ENCODE measurements at regions not wholly inside any gene's neighbourhood (a gene's known extent, or its start where the extent isn't known, plus 50 kb on each side); places are given as distances from the start of the nearest gene placed in this dataset.

DNA sequence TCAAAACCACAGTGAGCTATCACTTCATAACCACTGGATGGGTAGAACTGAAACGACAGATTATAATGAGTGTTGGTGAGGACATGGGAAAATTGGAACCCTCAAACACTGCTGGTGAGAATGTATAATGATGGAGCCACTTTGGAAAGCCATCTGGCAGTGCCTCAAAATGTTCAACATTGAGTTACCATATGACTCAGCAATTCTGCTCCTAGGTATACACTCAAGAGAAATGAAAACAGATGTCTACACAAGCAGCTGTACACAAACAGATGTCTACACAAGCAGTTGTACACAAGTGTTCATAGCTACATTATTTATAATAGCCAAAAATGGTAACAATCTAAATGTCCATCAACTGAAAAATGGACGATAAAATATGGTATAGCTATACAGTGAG is 143.9 kb downstream of the PDGFRA start:
- Mint-ChIP-seq H3K4me1 (peaks cover 0 to 3% (median 0%) of the 10 kb centered on the region in 7 donors), H3K36me3 (no peaks in the 10 kb centered on the region), H3K9me3 (peaks cover 0 to 5% (median 0%) of the 10 kb centered on the region in 11 donors), H3K4me3 (no peak overlapping the region), H3K27ac (no peak overlapping the region), H3K27me3 (peaks cover 0 to 21% (median 14%) of the 10 kb centered on the region in 5 donors)
- Histone ChIP-seq H3K27me3 (ENCODE audit: control insufficient read depth in 2 of 2, insufficient read depth in 2 of 2, low read length in 2 of 2) (no peaks in the 10 kb centered on the region), H3K27ac (ENCODE audit: low read depth, low read length) (no peak overlapping the region), H3K4me1 (ENCODE audit: control insufficient read depth in 2 of 2, insufficient read depth in 2 of 2, low read length in 2 of 2) (no peaks in the 10 kb centered on the region), H3K9me3 (ENCODE audit: control insufficient read depth in 2 of 3, low read length in 3 of 3) (no peaks in the 10 kb centered on the region), H3K4me3 (ENCODE audit: low read length) (no peak overlapping the region), H3K36me3 (ENCODE audit: control insufficient read depth in 2 of 3, insufficient read depth in 3 of 3, low read length in 3 of 3) (no peaks in the 10 kb centered on the region)
- DNase-seq (no peak), ATAC-seq (no peak)
- CTCF ChIA-PET = no interaction called here
- intact Hi-C loops (cut with micrococcal nuclease) = no loop called here
- POLR2A ChIA-PET = no interaction called here

DNA sequence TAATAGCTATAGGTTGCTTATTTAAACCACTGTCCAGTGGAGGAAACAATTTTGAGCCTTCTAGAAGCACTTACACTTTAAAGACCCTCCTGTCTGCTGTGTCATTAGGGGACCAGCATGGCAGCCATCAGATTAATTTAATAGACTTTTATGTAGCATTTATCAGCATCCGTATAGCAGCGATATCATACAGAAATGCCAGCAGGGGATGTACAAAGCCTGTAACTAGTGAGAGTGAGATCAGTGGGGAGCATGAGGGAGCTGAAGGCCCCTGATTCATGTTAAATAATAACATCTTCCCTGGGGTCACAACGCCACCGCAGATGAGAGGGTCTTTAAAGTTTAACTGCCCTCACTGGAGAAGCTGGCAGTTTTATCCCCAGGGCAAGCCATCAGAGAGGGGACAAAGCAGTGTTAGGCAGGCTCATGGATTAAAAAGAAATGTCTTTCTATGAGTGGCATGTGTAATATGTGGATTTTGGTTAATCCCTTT is 144.7 kb downstream of the PDGFRA start:
- ChIA-PET POLR2A (no interaction called here), CTCF (no interaction called here)
- H3K27me3 ChIP-seq (ENCODE audit: control insufficient read depth in 2 of 2, insufficient read depth in 2 of 2, low read length in 2 of 2) = no peaks in the 10 kb centered on the region
- no peaks in the 10 kb centered on the region for H3K9me3 ChIP-seq (ENCODE audit: control insufficient read depth in 2 of 3, low read length in 3 of 3)
- no peak for ATAC-seq
- no peak for DNase-seq
- no peak overlapping the region for H3K27ac Mint-ChIP-seq
- no peak overlapping the region for H3K27ac ChIP-seq (ENCODE audit: low read depth, low read length)
- no peaks in the 10 kb centered on the region for H3K36me3 ChIP-seq (ENCODE audit: control insufficient read depth in 2 of 3, insufficient read depth in 3 of 3, low read length in 3 of 3)
- intact Hi-C loops (cut with micrococcal nuclease) = no loop called here
- peaks cover 0 to 16% (median 11%) of the 10 kb centered on the region in 5 donors for H3K27me3 Mint-ChIP-seq
- H3K36me3 Mint-ChIP-seq = no peaks in the 10 kb centered on the region
- peaks cover 0 to 2% (median 0%) of the 10 kb centered on the region in 7 donors for H3K4me1 Mint-ChIP-seq
- peaks cover 0 to 5% (median 0%) of the 10 kb centered on the region in 11 donors for H3K9me3 Mint-ChIP-seq
- no peaks in the 10 kb centered on the region for H3K4me1 ChIP-seq (ENCODE audit: control insufficient read depth in 2 of 2, insufficient read depth in 2 of 2, low read length in 2 of 2)
- H3K4me3 ChIP-seq (ENCODE audit: low read length) = no peak overlapping the region
- H3K4me3 Mint-ChIP-seq = no peak overlapping the region

DNA sequence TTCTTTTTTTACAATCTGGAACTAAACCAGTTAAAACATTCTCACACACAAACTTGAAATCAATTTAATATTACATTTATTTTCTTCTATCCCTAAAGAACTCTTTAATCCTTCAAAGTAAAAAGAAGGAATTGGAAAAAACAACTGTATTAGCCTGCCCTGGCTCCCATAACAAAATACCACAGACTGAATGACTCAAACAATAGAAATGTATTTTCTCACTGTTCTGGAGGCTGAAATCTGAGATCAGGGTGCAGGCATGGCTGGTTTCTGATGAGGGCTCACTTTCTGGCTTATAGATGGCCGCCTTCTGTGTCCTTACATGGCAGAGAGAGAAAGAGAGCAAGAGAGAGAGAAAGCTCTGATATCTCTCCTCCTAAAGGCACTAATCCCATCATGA is 149.4 kb downstream of the PDGFRA start:
- Mint-ChIP-seq H3K36me3 (no peaks in the 10 kb centered on the region), H3K4me3 (no peak overlapping the region), H3K27me3 (peaks cover 0 to 11% (median 5%) of the 10 kb centered on the region in 5 donors), H3K27ac (no peak overlapping the region), H3K4me1 (peaks cover 0 to 5% (median 0%) of the 10 kb centered on the region in 7 donors), H3K9me3 (no peaks in the 10 kb centered on the region)
- H3K4me1 ChIP-seq (ENCODE audit: control insufficient read depth in 2 of 2, insufficient read depth in 2 of 2, low read length in 2 of 2) = no peaks in the 10 kb centered on the region
- no peak overlapping the region for H3K4me3 ChIP-seq (ENCODE audit: low read length)
- DNase-seq (no peak), ATAC-seq (no peak)
- CTCF ChIA-PET = no interaction called here
- intact Hi-C loops (cut with micrococcal nuclease) = no loop called here
- H3K9me3 ChIP-seq (ENCODE audit: control insufficient read depth in 2 of 3, low read length in 3 of 3) = no peaks in the 10 kb centered on the region
- H3K27ac ChIP-seq (ENCODE audit: low read depth, low read length) = no peak overlapping the region
- no peaks in the 10 kb centered on the region for H3K36me3 ChIP-seq (ENCODE audit: control insufficient read depth in 2 of 3, insufficient read depth in 3 of 3, low read length in 3 of 3)
- H3K27me3 ChIP-seq (ENCODE audit: control insufficient read depth in 2 of 2, insufficient read depth in 2 of 2, low read length in 2 of 2) = no peaks in the 10 kb centered on the region
- POLR2A ChIA-PET = no interaction called here

DNA sequence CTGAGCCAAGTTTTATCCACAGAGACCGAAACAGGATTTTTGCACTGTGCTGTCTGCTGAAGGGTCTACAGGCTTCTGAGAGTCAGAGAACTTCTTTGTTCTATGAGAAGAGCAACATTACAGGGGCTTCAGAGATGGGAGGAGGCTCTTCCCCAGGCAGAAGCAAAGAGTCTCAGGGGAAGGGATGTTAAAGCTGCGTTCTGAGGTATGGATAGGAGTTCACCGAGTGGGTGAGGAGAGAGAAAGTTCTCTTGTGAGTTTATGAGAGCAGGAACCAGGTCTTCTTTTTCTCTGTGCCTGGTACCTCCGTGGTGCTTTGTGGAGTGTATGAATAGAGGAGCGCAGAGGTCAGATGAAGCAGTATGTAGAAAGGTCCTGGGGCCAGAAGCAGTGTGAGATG is 155.1 kb downstream of the PDGFRA start:
- CTCF ChIA-PET = no interaction called here
- Histone ChIP-seq H3K4me3 (ENCODE audit: low read length) (no peak overlapping the region), H3K4me1 (ENCODE audit: control insufficient read depth in 2 of 2, insufficient read depth in 2 of 2, low read length in 2 of 2) (no peaks in the 10 kb centered on the region), H3K36me3 (ENCODE audit: control insufficient read depth in 2 of 3, insufficient read depth in 3 of 3, low read length in 3 of 3) (no peaks in the 10 kb centered on the region), H3K9me3 (ENCODE audit: control insufficient read depth in 2 of 3, low read length in 3 of 3) (no peaks in the 10 kb centered on the region), H3K27ac (ENCODE audit: low read depth, low read length) (no peak overlapping the region), H3K27me3 (ENCODE audit: control insufficient read depth in 2 of 2, insufficient read depth in 2 of 2, low read length in 2 of 2) (no peaks in the 10 kb centered on the region)
- Mint-ChIP-seq H3K27ac (no peak overlapping the region), H3K9me3 (peaks cover 0 to 4% (median 0%) of the 10 kb centered on the region in 11 donors), H3K4me3 (no peak overlapping the region), H3K4me1 (peaks cover 0 to 5% (median 0%) of the 10 kb centered on the region in 7 donors), H3K36me3 (no peaks in the 10 kb centered on the region), H3K27me3 (peaks cover 0 to 5% (median 0%) of the 10 kb centered on the region in 5 donors)
- POLR2A ChIA-PET = no interaction called here
- ATAC-seq = no peak
- no peak for DNase-seq
- intact Hi-C loops (cut with micrococcal nuclease) = no loop called here

DNA sequence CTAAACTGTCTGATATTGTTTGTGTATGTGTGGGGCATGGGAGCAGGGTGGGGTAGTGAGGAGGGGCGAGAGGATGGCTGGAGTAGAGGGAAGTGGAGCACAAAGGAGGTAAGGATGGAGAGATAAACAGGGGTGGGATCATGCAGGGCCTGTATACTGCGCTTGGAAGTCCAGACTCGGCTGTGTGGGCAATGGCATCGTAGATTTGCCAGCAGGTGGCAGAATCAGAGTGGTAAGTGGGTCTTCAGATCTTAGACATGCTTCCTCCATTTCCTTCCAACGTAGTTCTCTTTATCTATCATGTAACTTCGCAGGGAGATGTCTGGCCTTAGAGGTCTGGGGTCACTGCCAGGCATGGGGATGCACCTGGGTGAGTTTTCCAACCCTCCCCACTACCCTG is 155.5 kb downstream of the PDGFRA start:
- Histone ChIP-seq H3K4me3 (ENCODE audit: low read length) (no peak overlapping the region), H3K36me3 (ENCODE audit: control insufficient read depth in 2 of 3, insufficient read depth in 3 of 3, low read length in 3 of 3) (no peaks in the 10 kb centered on the region), H3K27ac (ENCODE audit: low read depth, low read length) (no peak overlapping the region), H3K27me3 (ENCODE audit: control insufficient read depth in 2 of 2, insufficient read depth in 2 of 2, low read length in 2 of 2) (no peaks in the 10 kb centered on the region), H3K9me3 (ENCODE audit: control insufficient read depth in 2 of 3, low read length in 3 of 3) (no peaks in the 10 kb centered on the region), H3K4me1 (ENCODE audit: control insufficient read depth in 2 of 2, insufficient read depth in 2 of 2, low read length in 2 of 2) (no peaks in the 10 kb centered on the region)
- DNase-seq (peak in 2 of 9 donors; percentile 2 to 10), ATAC-seq (peak; percentile 32)
- H3K4me3 Mint-ChIP-seq = no peak overlapping the region
- H3K27ac Mint-ChIP-seq = no peak overlapping the region
- H3K4me1 Mint-ChIP-seq = peaks cover 0 to 5% (median 0%) of the 10 kb centered on the region in 7 donors
- intact Hi-C loops (cut with micrococcal nuclease) = no loop called here
- no peaks in the 10 kb centered on the region for H3K36me3 Mint-ChIP-seq
- ChIA-PET CTCF (interaction anchor here (0.6 kb wide), 1 partner anchor 510 kb away, joined by 3 read pairs; no protein-coding TSS in a partner anchor), POLR2A (no interaction called here)
- peaks cover 0 to 5% (median 2%) of the 10 kb centered on the region in 5 donors for H3K27me3 Mint-ChIP-seq
- peaks cover 0 to 4% (median 0%) of the 10 kb centered on the region in 11 donors for H3K9me3 Mint-ChIP-seq

DNA sequence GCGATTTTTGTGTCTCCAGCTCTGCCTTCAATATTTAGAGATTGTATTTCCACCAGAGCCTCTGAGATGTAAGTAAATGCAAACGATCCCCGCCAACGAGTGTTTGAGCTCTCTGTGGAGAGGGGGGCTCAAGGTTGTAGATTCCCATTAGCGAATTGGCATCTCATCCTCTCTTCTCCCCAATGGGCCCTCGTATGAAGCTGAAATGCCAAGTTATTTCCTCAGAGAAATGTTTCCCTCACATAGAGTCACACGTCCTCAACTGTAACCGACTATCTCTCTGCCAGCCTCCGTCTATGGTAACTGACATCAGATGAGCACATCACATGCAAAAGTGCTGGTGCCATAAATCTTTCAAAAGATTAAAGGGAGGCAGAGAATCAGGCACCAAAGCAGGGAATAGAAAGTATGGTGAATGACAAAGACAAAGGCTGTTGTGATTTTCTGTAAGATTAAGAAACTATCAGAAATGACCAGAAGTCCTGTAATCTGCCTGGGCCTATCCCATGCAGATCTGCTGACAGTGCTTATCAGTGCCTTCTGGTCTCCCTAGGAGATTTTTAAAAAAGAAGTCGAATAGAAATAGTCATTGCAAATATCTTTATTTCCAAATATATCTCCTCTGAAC is 157.1 kb downstream of the PDGFRA start:
- Histone ChIP-seq H3K4me1 (ENCODE audit: control insufficient read depth in 2 of 2, insufficient read depth in 2 of 2, low read length in 2 of 2) (no peaks in the 10 kb centered on the region), H3K9me3 (ENCODE audit: control insufficient read depth in 2 of 3, low read length in 3 of 3) (no peaks in the 10 kb centered on the region), H3K4me3 (ENCODE audit: low read length) (no peak overlapping the region), H3K27me3 (ENCODE audit: control insufficient read depth in 2 of 2, insufficient read depth in 2 of 2, low read length in 2 of 2) (peaks cover 0 to 3% of the 10 kb centered on the region in 2 donors), H3K27ac (ENCODE audit: low read depth, low read length) (no peak overlapping the region), H3K36me3 (ENCODE audit: control insufficient read depth in 2 of 3, insufficient read depth in 3 of 3, low read length in 3 of 3) (no peaks in the 10 kb centered on the region)
- ChIA-PET CTCF (no interaction called here), POLR2A (no interaction called here)
- no peak for ATAC-seq
- peaks cover 0 to 12% (median 0%) of the 10 kb centered on the region in 5 donors for H3K27me3 Mint-ChIP-seq
- no peaks in the 10 kb centered on the region for H3K36me3 Mint-ChIP-seq
- no peak for DNase-seq
- H3K27ac Mint-ChIP-seq = no peak overlapping the region
- H3K9me3 Mint-ChIP-seq = peaks cover 0 to 4% (median 0%) of the 10 kb centered on the region in 11 donors
- intact Hi-C loops (cut with micrococcal nuclease) = no loop called here
- peaks cover 0 to 5% (median 0%) of the 10 kb centered on the region in 7 donors for H3K4me1 Mint-ChIP-seq
- no peak overlapping the region for H3K4me3 Mint-ChIP-seq

DNA sequence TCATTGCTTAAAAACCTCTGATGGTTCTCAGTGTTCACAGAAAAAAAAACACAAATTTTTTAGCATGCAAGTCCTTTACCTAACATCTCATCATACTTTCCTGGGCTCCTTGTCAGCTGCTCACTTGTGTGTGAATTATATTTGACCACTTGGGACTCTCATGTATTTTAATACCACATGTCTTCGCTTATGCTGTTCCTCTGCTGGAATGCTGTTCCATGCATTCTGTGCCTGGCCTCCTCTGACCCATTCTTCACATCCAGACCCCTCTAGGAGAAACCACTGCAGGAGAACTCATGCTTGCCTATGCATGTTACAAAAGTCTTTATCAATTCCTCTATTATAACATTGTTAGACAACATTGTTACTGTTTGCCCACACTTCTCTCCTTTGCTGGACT is 157.6 kb downstream of the PDGFRA start:
- no peak overlapping the region for H3K27ac Mint-ChIP-seq
- ChIA-PET CTCF (no interaction called here), POLR2A (no interaction called here)
- H3K9me3 Mint-ChIP-seq = peaks cover 0 to 4% (median 0%) of the 10 kb centered on the region in 11 donors
- H3K36me3 ChIP-seq (ENCODE audit: control insufficient read depth in 2 of 3, insufficient read depth in 3 of 3, low read length in 3 of 3) = no peaks in the 10 kb centered on the region
- H3K36me3 Mint-ChIP-seq = peaks cover 0 to 3% (median 0%) of the 10 kb centered on the region in 5 donors
- peaks cover 0 to 3% of the 10 kb centered on the region in 2 donors for H3K27me3 ChIP-seq (ENCODE audit: control insufficient read depth in 2 of 2, insufficient read depth in 2 of 2, low read length in 2 of 2)
- no peaks in the 10 kb centered on the region for H3K9me3 ChIP-seq (ENCODE audit: control insufficient read depth in 2 of 3, low read length in 3 of 3)
- no peak overlapping the region for H3K27ac ChIP-seq (ENCODE audit: low read depth, low read length)
- no peaks in the 10 kb centered on the region for H3K4me1 ChIP-seq (ENCODE audit: control insufficient read depth in 2 of 2, insufficient read depth in 2 of 2, low read length in 2 of 2)
- H3K4me3 ChIP-seq (ENCODE audit: low read length) = no peak overlapping the region
- no peak for DNase-seq
- H3K4me1 Mint-ChIP-seq = peaks cover 0 to 5% (median 0%) of the 10 kb centered on the region in 7 donors
- no peak for ATAC-seq
- intact Hi-C loops (cut with micrococcal nuclease) = no loop called here
- H3K27me3 Mint-ChIP-seq = peaks cover 0 to 12% (median 0%) of the 10 kb centered on the region in 5 donors
- no peak overlapping the region for H3K4me3 Mint-ChIP-seq

Data from naive thymus-derived CD4-positive, alpha-beta T cell (primary cell).